ENCODE measurements at regions not wholly inside any gene's neighbourhood (a gene's known extent, or its start where the extent isn't known, plus 50 kb on each side); places are given as distances from the start of the nearest gene placed in this dataset.

- intact Hi-C loops (cut with DNase I), result no loop called here
- DNase-seq, result no peak
- Histone ChIP-seq H3K36me3 (no peaks in the 10 kb centered on the region), H3K9me3 (no peaks in the 10 kb centered on the region), H3K4me1 (peaks cover 0 to 9% (median 3%) of the 10 kb centered on the region in 3 donors), H3K27me3 (no peaks in the 10 kb centered on the region), H3K4me3 (no peak overlapping the region), H3K27ac (no peak overlapping the region)
- 58 to 65% methylated on average over 2 of the region's 2 CpGs for WGBS, 2 donors
- no peak for TF ChIP-seq POLR2A (IDR thresholded peaks at IDR 0.05)
- TF ChIP-seq CTCF (IDR thresholded peaks at IDR 0.05), result peak in 4 of 6 experiments; percentile 24 to 33 (median 28)
Observed at GRCh38 chr10:94076325-94076841, 82.7 kb downstream of the PLCE1 start.

- no peaks in the 10 kb centered on the region for H3K9me3 ChIP-seq
- intact Hi-C loops (cut with DNase I), result no loop called here
- no peak overlapping the region for H3K27ac ChIP-seq
- DNase-seq, result no peak
- H3K4me3 ChIP-seq, result no peak overlapping the region
- TF ChIP-seq POLR2A (IDR thresholded peaks at IDR 0.05), result no peak
- no peak for TF ChIP-seq CTCF (IDR thresholded peaks at IDR 0.05)
- peaks cover 0 to 9% (median 3%) of the 10 kb centered on the region in 3 donors for H3K4me1 ChIP-seq
- no peaks in the 10 kb centered on the region for H3K36me3 ChIP-seq
- no peaks in the 10 kb centered on the region for H3K27me3 ChIP-seq
- 34 to 53% methylated on average over 4 of the region's 4 CpGs for WGBS, 2 donors
Observed at GRCh38 chr10:94077042-94077441, 83.3 kb downstream of the PLCE1 start.

GRCh38 chr10:94080108-94080507 is 86.4 kb downstream of the PLCE1 start:
- Histone ChIP-seq H3K4me3 (no peak overlapping the region), H3K9me3 (no peaks in the 10 kb centered on the region), H3K4me1 (peaks cover 0 to 9% (median 3%) of the 10 kb centered on the region in 3 donors), H3K36me3 (no peaks in the 10 kb centered on the region), H3K27ac (no peak overlapping the region), H3K27me3 (no peaks in the 10 kb centered on the region)
- intact Hi-C loops (cut with DNase I), result no loop called here
- TF ChIP-seq POLR2A (IDR thresholded peaks at IDR 0.05), result no peak
- no peak for TF ChIP-seq CTCF (IDR thresholded peaks at IDR 0.05)
- DNase-seq, result no peak

GRCh38 chr10:94083662-94084265 is 90.0 kb downstream of the PLCE1 start:
- WGBS, 2 donors, result 74 to 75% methylated on average over 5 of the region's 5 CpGs
- Histone ChIP-seq H3K4me3 (no peak overlapping the region), H3K4me1 (peaks cover under 1 to 10% (median 4%) of the 10 kb centered on the region in 3 donors), H3K36me3 (no peaks in the 10 kb centered on the region), H3K27me3 (no peaks in the 10 kb centered on the region), H3K27ac (no peak overlapping the region), H3K9me3 (no peaks in the 10 kb centered on the region)
- DNase-seq, result no peak
- no peak for TF ChIP-seq CTCF (IDR thresholded peaks at IDR 0.05)
- TF ChIP-seq POLR2A (IDR thresholded peaks at IDR 0.05), result no peak
- intact Hi-C loops (cut with DNase I), result no loop called here

GRCh38 chr10:94084344-94084743 is 90.6 kb downstream of the PLCE1 start:
- no peak for TF ChIP-seq POLR2A (IDR thresholded peaks at IDR 0.05)
- Histone ChIP-seq H3K27me3 (no peaks in the 10 kb centered on the region), H3K4me1 (peaks cover 2 to 16% (median 4%) of the 10 kb centered on the region in 3 donors), H3K9me3 (no peaks in the 10 kb centered on the region), H3K27ac (no peak overlapping the region), H3K4me3 (no peak overlapping the region), H3K36me3 (no peaks in the 10 kb centered on the region)
- no peak for DNase-seq
- WGBS, 2 donors, result 86 to 90% methylated on average over 5 of the region's 5 CpGs
- intact Hi-C loops (cut with DNase I), result no loop called here
